Chondrocyte (in vitro differentiated cells): ENCODE measurements at regions not wholly inside any gene's neighbourhood (a gene's known extent, or its start where the extent isn't known, plus 50 kb on each side); places are given as distances from the start of the nearest gene placed in this dataset.

Source experiments
- DNase-seq: peaks from one replicate; pipeline ENCODE4 v3.0.0; 2021; ENCODE audit warnings: mixed read lengths, low spot score
- H3K27ac Mint-ChIP-seq: one replicate; pipeline ENCODE4 v1.8.0; 2021; ENCODE audit warnings: mild to moderate bottlenecking, moderate library complexity, mixed read lengths; ENCODE audit not compliant: unreplicated experiment
- H3K27me3 Mint-ChIP-seq: 2 replicates; pipeline ENCODE4 v1.8.0; 2021; ENCODE audit warnings: low read depth, mixed read lengths
- H3K36me3 Mint-ChIP-seq: 2 replicates; pipeline ENCODE4 v1.8.0; 2021; ENCODE audit warnings: low read depth, mixed read lengths
- H3K4me1 Mint-ChIP-seq: 2 replicates; pipeline ENCODE4 v1.8.0; 2021; ENCODE audit warnings: low read depth, mild to moderate bottlenecking, mixed read lengths
- H3K4me3 Mint-ChIP-seq: one replicate; pipeline ENCODE4 v1.8.0; 2021; ENCODE audit warnings: mild to moderate bottlenecking, moderate library complexity, mixed read lengths; ENCODE audit not compliant: unreplicated experiment
- H3K9me3 Mint-ChIP-seq: 2 replicates; pipeline ENCODE4 v1.8.0; 2021; ENCODE audit warnings: low read depth, mixed read lengths
- TF ChIP-seq, protein P1 (sequence below): fragments of 200-600 bp; sonication (generic); IDR thresholded peaks from 2 replicates; pipeline ENCODE4 v1.5.0; 2021; ENCODE audit warnings: antibody characterized with exemption, mild to moderate bottlenecking, moderate library complexity

DNA sequence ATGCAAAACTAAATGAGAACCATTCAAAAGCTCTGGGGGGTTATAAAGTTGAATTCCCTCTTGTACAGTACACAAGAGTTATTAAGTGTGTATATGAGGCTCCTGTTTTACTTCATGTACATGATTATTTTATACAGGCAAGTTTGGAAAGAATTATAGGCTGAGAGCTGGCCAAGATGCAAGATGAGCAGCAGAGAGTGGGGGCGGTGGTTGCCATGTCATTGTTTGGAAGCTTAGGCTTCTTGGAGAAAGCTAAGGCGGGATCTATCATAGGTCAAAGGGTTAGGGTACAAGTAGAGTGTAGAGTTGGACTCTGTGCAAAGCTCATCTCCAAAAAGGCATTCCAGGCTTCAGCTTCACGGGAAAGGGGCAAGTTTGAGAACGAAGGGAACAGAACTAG, 297.1 kb upstream of the TBX3 start:
- no peaks in the 10 kb centered on the region for H3K4me1 Mint-ChIP-seq
- H3K36me3 Mint-ChIP-seq: no peaks in the 10 kb centered on the region
- peaks cover 7% of the 10 kb centered on the region for H3K27me3 Mint-ChIP-seq
- TF ChIP-seq, protein P1, sequence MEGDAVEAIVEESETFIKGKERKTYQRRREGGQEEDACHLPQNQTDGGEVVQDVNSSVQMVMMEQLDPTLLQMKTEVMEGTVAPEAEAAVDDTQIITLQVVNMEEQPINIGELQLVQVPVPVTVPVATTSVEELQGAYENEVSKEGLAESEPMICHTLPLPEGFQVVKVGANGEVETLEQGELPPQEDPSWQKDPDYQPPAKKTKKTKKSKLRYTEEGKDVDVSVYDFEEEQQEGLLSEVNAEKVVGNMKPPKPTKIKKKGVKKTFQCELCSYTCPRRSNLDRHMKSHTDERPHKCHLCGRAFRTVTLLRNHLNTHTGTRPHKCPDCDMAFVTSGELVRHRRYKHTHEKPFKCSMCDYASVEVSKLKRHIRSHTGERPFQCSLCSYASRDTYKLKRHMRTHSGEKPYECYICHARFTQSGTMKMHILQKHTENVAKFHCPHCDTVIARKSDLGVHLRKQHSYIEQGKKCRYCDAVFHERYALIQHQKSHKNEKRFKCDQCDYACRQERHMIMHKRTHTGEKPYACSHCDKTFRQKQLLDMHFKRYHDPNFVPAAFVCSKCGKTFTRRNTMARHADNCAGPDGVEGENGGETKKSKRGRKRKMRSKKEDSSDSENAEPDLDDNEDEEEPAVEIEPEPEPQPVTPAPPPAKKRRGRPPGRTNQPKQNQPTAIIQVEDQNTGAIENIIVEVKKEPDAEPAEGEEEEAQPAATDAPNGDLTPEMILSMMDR: no peak
- H3K9me3 Mint-ChIP-seq: peaks cover 7% of the 10 kb centered on the region
- DNase-seq: no peak
- H3K4me3 Mint-ChIP-seq: no peak overlapping the region
- H3K27ac Mint-ChIP-seq: no peak overlapping the region

DNA sequence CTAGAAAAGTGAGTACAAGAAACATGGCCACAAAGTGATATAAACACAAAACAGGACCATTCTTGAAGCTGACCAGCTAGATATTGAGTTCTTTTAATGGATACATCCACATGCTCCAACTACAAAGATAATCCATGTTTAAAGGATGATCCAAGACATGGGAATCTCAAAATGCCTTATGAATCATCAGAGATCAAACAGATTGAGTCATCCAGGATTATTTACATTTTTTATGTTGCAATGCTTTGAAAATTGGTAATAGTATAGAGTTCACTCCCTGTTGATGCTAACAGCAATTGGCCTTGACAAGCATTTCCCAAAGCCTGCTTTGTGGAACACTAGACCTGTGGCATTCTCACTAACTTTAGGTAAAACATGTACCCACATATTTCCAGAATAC, 293.0 kb upstream of the TBX3 start:
- peaks cover 3% of the 10 kb centered on the region for H3K9me3 Mint-ChIP-seq
- no peak for DNase-seq
- peaks cover 6% of the 10 kb centered on the region for H3K27me3 Mint-ChIP-seq
- H3K4me3 Mint-ChIP-seq: no peak overlapping the region
- H3K27ac Mint-ChIP-seq: no peak overlapping the region
- H3K4me1 Mint-ChIP-seq: no peaks in the 10 kb centered on the region
- no peaks in the 10 kb centered on the region for H3K36me3 Mint-ChIP-seq
- TF ChIP-seq, protein P1: no peak

DNA sequence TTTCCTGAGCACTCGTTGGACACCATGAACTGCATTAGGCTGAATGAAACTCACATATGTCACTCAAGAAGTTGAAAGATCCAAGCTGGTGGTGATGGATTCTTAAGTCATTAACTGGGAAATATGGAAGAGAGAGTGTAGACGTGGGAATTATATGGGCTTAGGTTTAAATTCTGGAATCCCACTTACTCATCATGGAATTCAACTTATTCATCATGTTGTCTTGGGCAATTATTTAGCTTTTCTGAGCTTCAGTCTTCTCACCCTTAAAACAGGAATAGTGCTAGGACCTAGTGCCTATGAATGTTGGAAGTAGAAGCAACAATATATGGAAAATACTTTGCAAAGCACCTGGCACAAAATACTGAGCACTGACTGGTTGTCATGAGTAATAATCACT, 292.4 kb upstream of the TBX3 start:
- no peaks in the 10 kb centered on the region for H3K36me3 Mint-ChIP-seq
- no peak for DNase-seq

DNA sequence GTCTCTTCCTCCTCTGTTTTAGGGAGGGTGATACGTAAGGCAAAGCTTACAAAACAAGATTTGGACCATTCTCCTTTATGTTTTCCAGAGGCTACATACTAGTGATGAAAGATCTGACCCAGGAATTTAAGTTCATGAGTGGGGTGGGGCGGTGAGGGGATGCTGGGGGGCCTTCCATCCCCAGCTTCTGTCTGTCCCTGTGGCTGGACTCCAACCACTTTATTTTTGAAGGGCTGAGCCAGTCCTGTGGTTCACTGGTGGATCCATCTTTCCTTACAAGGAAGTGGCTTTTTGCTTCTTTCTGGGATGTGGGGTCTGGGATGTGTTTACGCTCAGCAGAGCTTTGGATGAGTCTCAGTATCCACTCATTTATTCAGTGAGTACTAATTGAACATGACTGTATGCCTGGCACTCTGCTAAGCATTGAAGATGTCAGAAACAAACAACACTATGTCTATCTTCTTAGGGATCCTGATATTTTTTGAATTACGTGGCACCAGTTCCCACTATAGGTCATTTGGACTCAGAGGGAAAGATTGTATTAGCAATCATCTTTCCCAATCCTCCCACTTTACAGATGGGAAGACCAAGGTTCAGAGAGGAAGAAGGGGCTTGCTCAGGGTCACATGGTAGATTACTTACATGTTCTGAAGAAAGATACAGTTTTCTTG, 291.8 kb upstream of the TBX3 start:
- TF ChIP-seq, protein P1: no peak
- Mint-ChIP-seq H3K36me3 (no peaks in the 10 kb centered on the region), H3K4me1 (no peaks in the 10 kb centered on the region), H3K27me3 (peaks cover 2% of the 10 kb centered on the region), H3K9me3 (peaks cover 3% of the 10 kb centered on the region), H3K27ac (no peak overlapping the region), H3K4me3 (no peak overlapping the region)
- DNase-seq: no peak

More for the DNA sequence above, 292.4 kb upstream of the TBX3 start:
- TF ChIP-seq, protein P1: no peak
- peaks cover 6% of the 10 kb centered on the region for H3K27me3 Mint-ChIP-seq
- peaks cover 3% of the 10 kb centered on the region for H3K9me3 Mint-ChIP-seq
- no peaks in the 10 kb centered on the region for H3K4me1 Mint-ChIP-seq
- H3K27ac Mint-ChIP-seq: no peak overlapping the region
- no peak overlapping the region for H3K4me3 Mint-ChIP-seq

DNA sequence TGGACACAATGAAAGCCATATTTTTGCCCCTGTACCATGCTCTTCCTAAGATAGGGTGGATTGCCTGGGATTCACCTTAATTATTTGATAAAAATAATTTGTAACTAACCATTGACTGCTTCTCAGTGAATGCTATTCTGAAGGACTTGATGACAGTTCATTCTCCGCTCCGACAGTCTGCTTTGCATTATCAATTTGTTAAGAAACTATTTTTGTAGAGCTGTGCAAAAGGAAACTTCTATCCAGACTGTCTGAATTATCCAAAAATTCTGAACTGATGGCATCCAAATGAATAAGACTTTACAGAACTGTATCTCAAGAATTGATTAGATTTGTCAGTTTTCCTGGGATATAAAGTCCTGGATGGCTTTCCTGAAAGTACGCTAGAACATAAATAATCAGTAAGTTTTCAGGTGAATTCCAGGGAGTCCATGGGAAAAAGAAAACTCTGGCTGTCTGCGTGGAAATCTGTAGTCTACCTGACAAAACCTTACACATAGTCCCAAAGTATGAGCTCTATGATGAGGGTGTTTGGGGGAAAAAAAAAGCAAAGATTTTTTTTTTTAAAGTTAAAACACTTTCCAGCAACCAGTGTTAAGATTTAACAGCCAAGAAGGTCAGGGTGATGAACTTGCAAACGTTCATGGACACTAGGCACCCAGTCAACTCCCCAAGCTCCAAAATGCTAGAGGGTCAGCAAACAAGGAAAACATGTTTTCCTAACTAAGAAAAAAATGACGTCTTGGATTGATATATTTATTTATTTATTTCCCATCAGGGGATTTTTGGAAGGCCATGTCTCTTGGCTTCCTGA, 291.1 kb upstream of the TBX3 start:
- peaks cover 2% of the 10 kb centered on the region for H3K27me3 Mint-ChIP-seq
- no peak overlapping the region for H3K4me3 Mint-ChIP-seq
- H3K36me3 Mint-ChIP-seq: no peaks in the 10 kb centered on the region
- no peak for DNase-seq
- H3K4me1 Mint-ChIP-seq: no peaks in the 10 kb centered on the region
- TF ChIP-seq, protein P1: no peak
- H3K27ac Mint-ChIP-seq: no peak overlapping the region
- H3K9me3 Mint-ChIP-seq: peaks cover 3% of the 10 kb centered on the region
